Stomach (tissue), 8 donors: ENCODE measurements at regions not wholly inside any gene's neighbourhood (a gene's known extent, or its start where the extent isn't known, plus 50 kb on each side); places are given as distances from the start of the nearest gene placed in this dataset.

Experiments
- DNase-seq, 2 donors: peaks; one replicate each; pipeline versions ENCODE4 v3.0.0 to v3.0.0-alpha.2; 2013 to 2019
- H3K27ac ChIP-seq, 5 donors: fragments of 200-600 bp in 4 of 5; sonication (generic) in 4 of 5; one replicate each; pipeline ENCODE4 v1.5.1; 2013 to 2019; ENCODE audit warnings: mild to moderate bottlenecking in 1 of 5, moderate library complexity in 1 of 5
- H3K27me3 ChIP-seq, 3 donors: fragments of 200-600 bp; sonication (generic); one replicate each; pipeline ENCODE4 v1.5.1; 2017 to 2019; ENCODE audit warnings: mixed run types in 1 of 3
- H3K36me3 ChIP-seq, 4 donors: fragments of 200-600 bp; sonication (generic); 1 replicate in 3 of 4; 2 replicates in 1 of 4; pipeline ENCODE4 v1.5.1; 2016 to 2019
- H3K4me1 ChIP-seq, 4 donors: fragments of 200-600 bp; sonication (generic); one replicate each; pipeline ENCODE4 v1.5.1; 2016 to 2019
- H3K4me3 ChIP-seq, 4 donors: fragments of 200-600 bp; sonication (generic) in 3 of 4; one replicate each; pipeline ENCODE4 v1.5.1; 2016 to 2019; ENCODE audit warnings: mild to moderate bottlenecking in 1 of 4
- H3K9me3 ChIP-seq, 4 donors: fragments of 200-600 bp; sonication (generic); one replicate each; pipeline ENCODE4 v1.5.1; 2016 to 2019
- CTCF ChIP-seq, 7 experiments: fragments of 450-650 bp in 4 of 7; fragments of 200-600 bp in 3 of 7; sonication (generic) in 3 of 7; IDR thresholded peaks; one replicate each; pipeline ENCODE4 v1.5.1; 2016 to 2019; ENCODE audit warnings: antibody characterized with exemption in 7 of 7, control low read depth in 2 of 7, mild to moderate bottlenecking in 1 of 7
- EP300 ChIP-seq: sonication (generic); formaldehyde crosslinking; IDR thresholded peaks from one replicate; pipeline ENCODE4 v1.6.1; 2017; ENCODE audit warnings: antibody characterized with exemption
- POLR2A ChIP-seq, 4 donors: fragments of 450-650 bp; IDR thresholded peaks; one replicate each; pipeline ENCODE4 v1.6.1; 2016; ENCODE audit warnings: antibody characterized with exemption in 4 of 4, control low read depth in 2 of 4, mild to moderate bottlenecking in 1 of 4, moderate library complexity in 1 of 4
- POLR2AphosphoS5 ChIP-seq, 3 donors: sonication (generic); formaldehyde crosslinking; IDR thresholded peaks; one replicate each; pipeline ENCODE4 v1.6.1; 2016; ENCODE audit warnings: antibody characterized with exemption in 3 of 3
- WGBS, 5 donors: extraction: QIAGEN DNeasy Blood & Tissue Kit in 3 of 5; methylation state at CpG; one replicate each; pipeline versions ENCODE4 v1.1.5 to v1.1.7; 2013 to 2018; 5-methylcytosine and 5-hydroxymethylcytosine counted together
- intact Hi-C: fragments of 100-400 bp; cut with DNase I; formaldehyde crosslinking; loops from one replicate; pipeline ENCODE4 v1.15.1; 2023; ENCODE audit warnings: low total_unique reads
- donor health status: healthy with polysubstance abuse.
- donor health status: Bipolar disorder and iron deficiency.
- donor health status: healthy.

- H3K4me1 ChIP-seq: peaks cover 0 to 5% (median 0%) of the 10 kb centered on the region in 4 donors
- TF ChIP-seq POLR2AphosphoS5 (IDR thresholded peaks at IDR 0.05) (no peak), POLR2A (IDR thresholded peaks at IDR 0.05) (no peak), CTCF (IDR thresholded peaks at IDR 0.05) (no peak), EP300 (no peak)
- WGBS, 5 donors: 41 to 61% (median 52%) methylated on average over 4 of the region's 4 CpGs
- DNase-seq: no peak
- H3K9me3 ChIP-seq: no peaks in the 10 kb centered on the region
- H3K27me3 ChIP-seq: no peaks in the 10 kb centered on the region
- no peak overlapping the region for H3K27ac ChIP-seq
- H3K36me3 ChIP-seq: no peaks in the 10 kb centered on the region
- intact Hi-C loops: no loop called here
- no peak overlapping the region for H3K4me3 ChIP-seq
Measured at GRCh38 chr16:54806881-54807360, 123.7 kb upstream of the IRX5 start.

GRCh38 chr16:54806378-54806777 lies 124.3 kb upstream of the IRX5 start:
- DNase-seq: no peak
- H3K4me1 ChIP-seq: peaks cover 0 to 5% (median 0%) of the 10 kb centered on the region in 4 donors
- no peak overlapping the region for H3K27ac ChIP-seq
- intact Hi-C loops: no loop called here
- no peaks in the 10 kb centered on the region for H3K27me3 ChIP-seq
- H3K36me3 ChIP-seq: no peaks in the 10 kb centered on the region
- TF ChIP-seq CTCF (IDR thresholded peaks at IDR 0.05): no peak
- no peak for TF ChIP-seq POLR2AphosphoS5 (IDR thresholded peaks at IDR 0.05)
- no peak for TF ChIP-seq EP300
- no peak for TF ChIP-seq POLR2A (IDR thresholded peaks at IDR 0.05)
- H3K9me3 ChIP-seq: no peaks in the 10 kb centered on the region
- H3K4me3 ChIP-seq: no peak overlapping the region
- 62 to 78% (median 67%) methylated on average over 6 of the region's 6 CpGs for WGBS, 5 donors

- WGBS, 5 donors: 83 to 93% (median 89%) methylated on average over 4 of the region's 4 CpGs
- intact Hi-C loops: no loop called here
- DNase-seq: no peak
- TF ChIP-seq CTCF (IDR thresholded peaks at IDR 0.05) (no peak), POLR2AphosphoS5 (IDR thresholded peaks at IDR 0.05) (no peak), EP300 (no peak), POLR2A (IDR thresholded peaks at IDR 0.05) (no peak)
- H3K36me3 ChIP-seq: no peaks in the 10 kb centered on the region
- H3K9me3 ChIP-seq: no peaks in the 10 kb centered on the region
- H3K4me3 ChIP-seq: no peak overlapping the region
- H3K4me1 ChIP-seq: peaks cover 0 to 5% (median 0%) of the 10 kb centered on the region in 4 donors
- H3K27ac ChIP-seq: no peak overlapping the region
- H3K27me3 ChIP-seq: no peaks in the 10 kb centered on the region
Measured at GRCh38 chr16:54805648-54806047, 125.0 kb upstream of the IRX5 start.

- 87 to 92% (median 92%) methylated on average over 9 of the region's 9 CpGs for WGBS, 5 donors
- H3K9me3 ChIP-seq: peaks cover 0 to 2% (median 0%) of the 10 kb centered on the region in 4 donors
- no peaks in the 10 kb centered on the region for H3K36me3 ChIP-seq
- peaks cover 0 to 1% (median under 1%) of the 10 kb centered on the region in 4 donors for H3K4me1 ChIP-seq
- H3K4me3 ChIP-seq: no peak overlapping the region
- intact Hi-C loops: no loop called here
- no peaks in the 10 kb centered on the region for H3K27me3 ChIP-seq
- TF ChIP-seq CTCF (IDR thresholded peaks at IDR 0.05) (no peak), EP300 (no peak), POLR2A (IDR thresholded peaks at IDR 0.05) (no peak), POLR2AphosphoS5 (IDR thresholded peaks at IDR 0.05) (no peak)
- no peak overlapping the region for H3K27ac ChIP-seq
- DNase-seq: no peak
Measured at GRCh38 chr16:54801057-54801844, 129.4 kb upstream of the IRX5 start.
